ENCODE measurements at regions not wholly inside any gene's neighbourhood (a gene's known extent, or its start where the extent isn't known, plus 50 kb on each side); places are given as distances from the start of the nearest gene placed in this dataset.

- DNase-seq (ENCODE audit: low read depth) = no peak
- TF ChIP-seq, protein P1, sequence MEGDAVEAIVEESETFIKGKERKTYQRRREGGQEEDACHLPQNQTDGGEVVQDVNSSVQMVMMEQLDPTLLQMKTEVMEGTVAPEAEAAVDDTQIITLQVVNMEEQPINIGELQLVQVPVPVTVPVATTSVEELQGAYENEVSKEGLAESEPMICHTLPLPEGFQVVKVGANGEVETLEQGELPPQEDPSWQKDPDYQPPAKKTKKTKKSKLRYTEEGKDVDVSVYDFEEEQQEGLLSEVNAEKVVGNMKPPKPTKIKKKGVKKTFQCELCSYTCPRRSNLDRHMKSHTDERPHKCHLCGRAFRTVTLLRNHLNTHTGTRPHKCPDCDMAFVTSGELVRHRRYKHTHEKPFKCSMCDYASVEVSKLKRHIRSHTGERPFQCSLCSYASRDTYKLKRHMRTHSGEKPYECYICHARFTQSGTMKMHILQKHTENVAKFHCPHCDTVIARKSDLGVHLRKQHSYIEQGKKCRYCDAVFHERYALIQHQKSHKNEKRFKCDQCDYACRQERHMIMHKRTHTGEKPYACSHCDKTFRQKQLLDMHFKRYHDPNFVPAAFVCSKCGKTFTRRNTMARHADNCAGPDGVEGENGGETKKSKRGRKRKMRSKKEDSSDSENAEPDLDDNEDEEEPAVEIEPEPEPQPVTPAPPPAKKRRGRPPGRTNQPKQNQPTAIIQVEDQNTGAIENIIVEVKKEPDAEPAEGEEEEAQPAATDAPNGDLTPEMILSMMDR (IDR thresholded peaks at IDR 0.05; ENCODE audit: low read depth, low read length, missing control alignments) = no peak
- in situ Hi-C loops (cut with HindIII; ENCODE audit: low sequenced_read_pairs) = no loop called here
- no peak overlapping the region for H3K4me3 ChIP-seq (ENCODE audit: low read depth, low read length)
These were observed 157.0 kb downstream of the DRD1 start for GRCh38 chr5:175286981-175287380.

DNA sequence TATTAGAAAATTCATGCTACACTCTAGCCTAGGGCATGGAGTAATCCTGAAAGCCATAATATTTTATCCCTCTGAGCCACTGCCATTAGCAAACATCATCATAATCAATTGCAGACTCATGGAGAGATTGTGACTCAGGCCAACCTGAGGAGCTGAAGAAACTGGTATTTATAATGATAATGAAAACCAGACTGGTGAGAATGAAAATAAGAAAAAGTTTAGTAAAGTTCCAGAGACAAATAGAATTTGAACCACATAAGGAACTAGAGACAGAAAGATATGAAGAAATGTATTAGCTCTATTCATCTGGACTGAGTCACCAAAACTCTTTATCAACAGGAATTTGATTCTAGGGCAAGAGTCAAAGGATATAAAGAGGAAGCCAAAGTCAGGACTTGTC is 158.7 kb downstream of the DRD1 start:
- peak; percentile 22 for DNase-seq (ENCODE audit: low read depth)
- TF ChIP-seq, protein P1 (IDR thresholded peaks at IDR 0.05; ENCODE audit: low read depth, low read length, missing control alignments) = no peak
- no peak overlapping the region for H3K4me3 ChIP-seq (ENCODE audit: low read depth, low read length)
- in situ Hi-C loops (cut with HindIII; ENCODE audit: low sequenced_read_pairs) = no loop called here

GRCh38 chr5:175284806-175285205 is 159.2 kb downstream of the DRD1 start:
- H3K4me3 ChIP-seq (ENCODE audit: low read depth, low read length) = no peak overlapping the region
- DNase-seq (ENCODE audit: low read depth) = no peak
- in situ Hi-C loops (cut with HindIII; ENCODE audit: low sequenced_read_pairs) = no loop called here
- TF ChIP-seq, protein P1 (IDR thresholded peaks at IDR 0.05; ENCODE audit: low read depth, low read length, missing control alignments) = no peak

DNA sequence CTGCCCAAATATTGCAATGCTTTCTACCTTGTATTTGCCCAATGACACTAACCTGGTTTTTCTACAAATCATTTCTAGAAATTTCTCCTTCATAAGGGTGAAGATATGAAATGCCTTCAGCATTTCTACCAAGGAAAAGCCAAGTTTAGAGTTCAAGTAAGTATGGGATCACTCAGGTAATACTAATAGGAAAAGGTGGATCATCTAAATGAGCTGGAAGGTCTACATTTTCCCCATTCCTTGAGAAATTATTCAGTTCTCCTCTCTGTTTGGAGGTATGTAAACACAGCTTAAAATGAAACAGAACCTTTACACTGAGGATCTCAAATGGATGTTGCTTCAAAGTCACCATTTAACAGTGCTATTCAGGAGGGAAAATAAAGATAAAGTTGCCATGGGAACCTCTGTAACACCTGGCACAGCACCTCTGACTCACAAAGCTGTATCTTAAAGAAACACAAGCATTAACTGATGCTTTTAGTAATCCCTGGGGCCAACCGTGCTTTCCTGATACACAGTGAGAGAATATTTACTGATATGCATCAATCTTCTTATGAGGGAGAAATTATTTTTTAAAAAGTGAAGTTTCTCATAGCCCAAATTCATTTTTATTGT is 161.3 kb downstream of the DRD1 start:
- TF ChIP-seq, protein P1 (IDR thresholded peaks at IDR 0.05; ENCODE audit: low read depth, low read length, missing control alignments) = no peak
- DNase-seq (ENCODE audit: low read depth) = no peak
- in situ Hi-C loops (cut with HindIII; ENCODE audit: low sequenced_read_pairs) = no loop called here
- H3K4me3 ChIP-seq (ENCODE audit: low read depth, low read length) = no peak overlapping the region

DNA sequence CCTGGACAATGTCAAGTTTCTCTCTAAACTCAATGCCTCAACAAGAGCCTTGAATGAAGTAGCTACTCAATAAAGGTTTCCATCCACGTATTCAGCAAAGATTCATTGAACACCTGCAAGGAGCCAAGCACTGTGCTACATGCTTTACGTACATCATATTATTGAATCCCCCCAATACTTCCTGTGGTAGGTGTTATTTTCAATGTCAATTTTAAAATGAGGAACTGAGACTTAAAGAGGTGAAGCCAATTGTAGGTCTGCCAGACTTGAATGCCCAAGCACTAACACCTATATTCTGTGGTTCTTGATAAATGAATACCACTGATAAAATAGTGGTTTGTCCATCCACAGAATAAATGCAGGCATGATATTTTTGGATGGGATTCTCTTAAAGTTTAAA is 162.3 kb downstream of the DRD1 start:
- no peak overlapping the region for H3K4me3 ChIP-seq (ENCODE audit: low read depth, low read length)
- in situ Hi-C loops (cut with HindIII; ENCODE audit: low sequenced_read_pairs) = no loop called here
- no peak for DNase-seq (ENCODE audit: low read depth)
- TF ChIP-seq, protein P1 (IDR thresholded peaks at IDR 0.05; ENCODE audit: low read depth, low read length, missing control alignments) = no peak

- H3K4me3 ChIP-seq (ENCODE audit: low read depth, low read length) = no peak overlapping the region
- no peak for DNase-seq (ENCODE audit: low read depth)
- in situ Hi-C loops (cut with HindIII; ENCODE audit: low sequenced_read_pairs) = no loop called here
- TF ChIP-seq, protein P1 (IDR thresholded peaks at IDR 0.05; ENCODE audit: low read depth, low read length, missing control alignments) = no peak
These were observed 162.7 kb downstream of the DRD1 start for GRCh38 chr5:175281257-175281656.
